C4-2B (cell line): ENCODE measurements at regions not wholly inside any gene's neighbourhood (a gene's known extent, or its start where the extent isn't known, plus 50 kb on each side); places are given as distances from the start of the nearest gene placed in this dataset.

ENCODE experiments used
- H3K27ac ChIP-seq: fragments of 450-650 bp; 2 replicates; pipeline ENCODE4 v1.5.1; 2017
- CTCF ChIP-seq: fragments of 450-650 bp; conservative IDR thresholded peaks from 2 replicates; pipeline ENCODE4 v1.5.1; 2017; ENCODE audit warnings: mild to moderate bottlenecking
- ZFX ChIP-seq: fragments of 450-650 bp; IDR thresholded peaks from 2 replicates; pipeline ENCODE4 v1.6.1; 2017

GRCh38 chr10:131496351-131497052 lies 185.0 kb upstream of the TCERG1L start:
- TF ChIP-seq ZFX (no peak), CTCF (no peak)
- H3K27ac ChIP-seq: no peak overlapping the region

GRCh38 chr10:131499566-131499965 lies 188.0 kb upstream of the TCERG1L start:
- H3K27ac ChIP-seq: no peak overlapping the region
- TF ChIP-seq ZFX (no peak), CTCF (no peak)

- no peak overlapping the region for H3K27ac ChIP-seq
- TF ChIP-seq CTCF (no peak), ZFX (no peak)
These were observed 188.7 kb upstream of the TCERG1L start for GRCh38 chr10:131500181-131500580.

GRCh38 chr10:131500892-131501291 lies 189.4 kb upstream of the TCERG1L start:
- no peak overlapping the region for H3K27ac ChIP-seq
- TF ChIP-seq ZFX (no peak), CTCF (no peak)

- TF ChIP-seq ZFX (no peak), CTCF (no peak)
These were observed 192.5 kb upstream of the TCERG1L start for GRCh38 chr10:131503992-131504391.

GRCh38 chr10:131511391-131511790 lies 199.9 kb upstream of the TCERG1L start:
- H3K27ac ChIP-seq: no peak overlapping the region

More at GRCh38 chr10:131503992-131504391, 192.5 kb upstream of the TCERG1L start:
- H3K27ac ChIP-seq: no peak overlapping the region

GRCh38 chr10:131512852-131513251 lies 201.3 kb upstream of the TCERG1L start:
- no peak for TF ChIP-seq ZFX
- TF ChIP-seq CTCF: no peak
- no peak overlapping the region for H3K27ac ChIP-seq

More at GRCh38 chr10:131511391-131511790, 199.9 kb upstream of the TCERG1L start:
- TF ChIP-seq CTCF: no peak
- no peak for TF ChIP-seq ZFX
